Parathyroid adenoma (tissue), 2 donors: ENCODE measurements at regions not wholly inside any gene's neighbourhood (a gene's known extent, or its start where the extent isn't known, plus 50 kb on each side); places are given as distances from the start of the nearest gene placed in this dataset.
A peak's percentile ranks its signal among the peaks of the same experiment; 100 is the strongest.

Source experiments
- H2AFZ ChIP-seq: fragments of 300-600 bp; sonication (generic); one replicate; pipeline ENCODE4 v1.7.0; 2017; ENCODE audit warnings: antibody characterized with exemption, mild to moderate bottlenecking
- H3K27ac ChIP-seq: fragments of 300-600 bp; sonication (generic); one replicate; pipeline ENCODE4 v1.7.0; 2017
- H3K27me3 ChIP-seq: fragments of 300-600 bp; sonication (generic); one replicate; pipeline ENCODE4 v1.7.0; 2017; ENCODE audit warnings: low read length; ENCODE audit not compliant: control insufficient read depth, insufficient read depth
- H3K36me3 ChIP-seq: fragments of 300-600 bp; sonication (generic); one replicate; pipeline ENCODE4 v1.7.0; 2017; ENCODE audit warnings: low read length; ENCODE audit not compliant: control insufficient read depth, insufficient read depth
- H3K4me1 ChIP-seq: fragments of 300-600 bp; sonication (generic); one replicate; pipeline ENCODE4 v1.7.0; 2017; ENCODE audit warnings: control low read depth
- H3K4me2 ChIP-seq: fragments of 300-600 bp; sonication (generic); one replicate; pipeline ENCODE4 v1.7.0; 2017; ENCODE audit warnings: low read length
- H3K4me3 ChIP-seq: fragments of 300-600 bp; sonication (generic); one replicate; pipeline ENCODE4 v1.7.0; 2017; ENCODE audit warnings: low read depth, low read length
- H3K79me2 ChIP-seq: fragments of 300-600 bp; sonication (generic); one replicate; pipeline ENCODE4 v1.7.0; 2017; ENCODE audit warnings: control low read depth
- H3K9ac ChIP-seq: fragments of 300-600 bp; sonication (generic); one replicate; pipeline ENCODE4 v1.7.0; 2017; ENCODE audit warnings: mild to moderate bottlenecking
- H3K9me3 ChIP-seq: fragments of 300-600 bp; sonication (generic); one replicate; pipeline ENCODE4 v1.7.0; 2017; ENCODE audit warnings: low read length; ENCODE audit not compliant: control insufficient read depth
- CTCF ChIP-seq: fragments of 300-600 bp; sonication (generic); IDR thresholded peaks from one replicate; pipeline ENCODE4 v1.7.0; 2017; ENCODE audit warnings: antibody characterized with exemption, mild to moderate bottlenecking
- donor health status: primary hyperparathyroidism.

GRCh38 chr3:69542089-69542804 is 156.4 kb upstream of the FRMD4B start:
- Histone ChIP-seq H2AFZ (peak overlapping the region; percentile 20), H3K27me3 (no peaks in the 10 kb centered on the region), H3K27ac (no peak overlapping the region), H3K4me3 (peak overlapping the region; percentile 25), H3K9me3 (no peaks in the 10 kb centered on the region), H3K4me2 (peak overlapping the region; percentile 58), H3K36me3 (no peaks in the 10 kb centered on the region), H3K4me1 (peaks cover 3% of the 10 kb centered on the region), H3K9ac (no peak overlapping the region), H3K79me2 (no peaks in the 10 kb centered on the region)
- no peak for TF ChIP-seq CTCF

GRCh38 chr3:69541711-69542088 is 155.8 kb upstream of the FRMD4B start:
- Histone ChIP-seq H3K36me3 (no peaks in the 10 kb centered on the region), H3K4me1 (peaks cover 3% of the 10 kb centered on the region), H3K4me3 (peak overlapping the region; percentile 5), H2AFZ (no peak overlapping the region), H3K9me3 (no peaks in the 10 kb centered on the region), H3K27me3 (no peaks in the 10 kb centered on the region), H3K27ac (no peak overlapping the region), H3K4me2 (peak overlapping the region; percentile 58), H3K9ac (no peak overlapping the region), H3K79me2 (no peaks in the 10 kb centered on the region)
- TF ChIP-seq CTCF: no peak

GRCh38 chr3:69540706-69541581 is 155.1 kb upstream of the FRMD4B start:
- peak overlapping the region; percentile 58 for H3K4me2 ChIP-seq
- H3K9me3 ChIP-seq: no peaks in the 10 kb centered on the region
- no peak overlapping the region for H3K27ac ChIP-seq
- peaks cover 3% of the 10 kb centered on the region for H3K4me1 ChIP-seq
- no peaks in the 10 kb centered on the region for H3K36me3 ChIP-seq
- H3K4me3 ChIP-seq: peak overlapping the region; percentile 5
- TF ChIP-seq CTCF: no peak
- no peak overlapping the region for H3K9ac ChIP-seq
- no peaks in the 10 kb centered on the region for H3K79me2 ChIP-seq
- H2AFZ ChIP-seq: no peak overlapping the region
- no peaks in the 10 kb centered on the region for H3K27me3 ChIP-seq

DNA sequence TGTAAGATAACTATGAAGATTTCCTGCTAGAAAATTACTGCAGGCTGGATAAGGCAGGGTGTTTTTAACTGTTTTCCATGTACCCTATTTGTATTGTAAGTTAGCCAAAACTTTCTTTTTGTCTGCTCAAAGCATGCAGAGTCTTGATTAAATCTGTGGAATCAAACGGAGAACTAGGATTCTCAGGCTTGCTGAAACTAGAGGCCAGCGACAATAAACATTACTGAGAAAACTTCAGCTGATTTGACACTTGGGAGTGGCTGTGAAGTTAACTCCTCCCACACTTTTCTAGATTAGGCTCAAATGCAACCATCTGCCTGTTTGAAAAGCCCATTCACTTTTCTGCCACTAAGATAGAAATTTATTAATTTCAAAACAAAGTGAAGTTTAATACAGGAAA is 153.2 kb upstream of the FRMD4B start:
- Histone ChIP-seq H3K4me2 (peak overlapping the region; percentile 23), H3K9me3 (no peaks in the 10 kb centered on the region), H3K9ac (no peak overlapping the region), H3K4me1 (peaks cover 3% of the 10 kb centered on the region), H3K27ac (no peak overlapping the region), H2AFZ (no peak overlapping the region), H3K79me2 (no peaks in the 10 kb centered on the region), H3K36me3 (no peaks in the 10 kb centered on the region), H3K27me3 (no peaks in the 10 kb centered on the region), H3K4me3 (no peak overlapping the region)
- no peak for TF ChIP-seq CTCF
